Hepatocyte (in vitro differentiated cells): ENCODE measurements at regions not wholly inside any gene's neighbourhood (a gene's known extent, or its start where the extent isn't known, plus 50 kb on each side); places are given as distances from the start of the nearest gene placed in this dataset.

Source experiments
- CTCF ChIP-seq: fragments of 200-600 bp; sonication (generic); IDR thresholded peaks from 2 replicates; pipeline ENCODE4 v1.5.1; 2016; ENCODE audit warnings: antibody characterized with exemption, mild to moderate bottlenecking; ENCODE audit not compliant: poor library complexity
- EZH2 ChIP-seq: fragments of 200-600 bp; sonication (generic); IDR thresholded peaks from 2 replicates; pipeline ENCODE4 v1.6.1; 2016; ENCODE audit warnings: antibody characterized with exemption, mild to moderate bottlenecking, borderline replicate concordance
- EZH2phosphoT487 ChIP-seq: fragments of 200-600 bp; sonication (generic); IDR thresholded peaks from one replicate; pipeline ENCODE4 v1.6.1; 2018; ENCODE audit warnings: antibody characterized with exemption, mild to moderate bottlenecking, low read depth, moderate library complexity; ENCODE audit not compliant: unreplicated experiment, severe bottlenecking

- TF ChIP-seq CTCF (no peak), EZH2 (no peak), EZH2phosphoT487 (no peak)
Observed at GRCh38 chr15:45831787-45832186, 197.0 kb downstream of the SQOR start.
